ENCODE measurements at regions not wholly inside any gene's neighbourhood (a gene's known extent, or its start where the extent isn't known, plus 50 kb on each side); places are given as distances from the start of the nearest gene placed in this dataset.

GRCh38 chr11:127217452-127218274 lies 217.1 kb upstream of the KIRREL3 start:
- no peaks in the 10 kb centered on the region for H3K79me2 ChIP-seq (ENCODE audit: control insufficient read depth, insufficient read depth, low read length)
- H3K9ac ChIP-seq (replicated peaks; ENCODE audit: extremely low read depth, insufficient read depth, low read length) = no peak overlapping the region
- no peaks in the 10 kb centered on the region for H3K9me1 ChIP-seq (replicated peaks; ENCODE audit: control insufficient read depth, extremely low read depth, insufficient read depth, low read length)
- intact Hi-C loops (cut with micrococcal nuclease) = no loop called here
- ChIA-PET CTCF (no interaction called here), POLR2A (no interaction called here)
- TF ChIP-seq MYC (IDR thresholded peaks at IDR 0.05; ENCODE audit: low read depth, low read length) (no peak), JUN (IDR thresholded peaks at IDR 0.05; ENCODE audit: borderline replicate concordance, insufficient read depth, insufficient read length, low read depth) (no peak), POLR2A (IDR thresholded peaks at IDR 0.05; ENCODE audit: low read depth, low read length) (no peak), GATA2 (IDR thresholded peaks at IDR 0.05; ENCODE audit: insufficient read depth, insufficient read length, low read depth, low read length) (no peak), EZH2 (IDR thresholded peaks at IDR 0.05; ENCODE audit: borderline replicate concordance, low read depth, low read length, severe bottlenecking) (no peak)
- TF ChIP-seq, protein P1, sequence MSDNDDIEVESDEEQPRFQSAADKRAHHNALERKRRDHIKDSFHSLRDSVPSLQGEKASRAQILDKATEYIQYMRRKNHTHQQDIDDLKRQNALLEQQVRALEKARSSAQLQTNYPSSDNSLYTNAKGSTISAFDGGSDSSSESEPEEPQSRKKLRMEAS (IDR thresholded peaks at IDR 0.05; ENCODE audit: insufficient read depth, insufficient read length) = no peak
- no peak overlapping the region for H2AFZ ChIP-seq (ENCODE audit: low read depth, low read length)
- no peak for DNase-seq (ENCODE audit: low read depth, low spot score)
- no peaks in the 10 kb centered on the region for H3K4me1 ChIP-seq (ENCODE audit: control insufficient read depth, extremely low read depth, insufficient read depth, low read length)
- no peak for FAIRE-seq
- no peak overlapping the region for H3K4me3 ChIP-seq (replicated peaks in 1 of 3; ENCODE audit: insufficient read depth in 1 of 3, low read depth in 1 of 3, low read length in 3 of 3)
- H3K36me3 ChIP-seq (ENCODE audit: control insufficient read depth in 2 of 2, extremely low read depth in 1 of 2, insufficient read depth in 2 of 2, low read length in 2 of 2) = no peaks in the 10 kb centered on the region
- no peaks in the 10 kb centered on the region for H3K27me3 ChIP-seq (ENCODE audit: control insufficient read depth in 2 of 2, insufficient read depth in 2 of 2, low read length in 2 of 2)
- no peak overlapping the region for H3K27ac ChIP-seq (ENCODE audit: insufficient read depth, low read depth, low read length)
- H3K4me2 ChIP-seq (ENCODE audit: insufficient read depth, low read length) = no peak overlapping the region
- dilution Hi-C loops (cut with MboI; ENCODE audit: extremely low pct_ligation_motif_present, low sequenced_read_pairs) = no loop called here
- H3K9me3 ChIP-seq (replicated peaks; ENCODE audit: control insufficient read depth, insufficient read depth, low read length) = no peaks in the 10 kb centered on the region
- no peaks in the 10 kb centered on the region for H4K20me1 ChIP-seq (replicated peaks; ENCODE audit: control insufficient read depth, extremely low read depth, insufficient read depth, low read length)
- BruUV-seq (replicated peaks) = no TSS peak

DNA sequence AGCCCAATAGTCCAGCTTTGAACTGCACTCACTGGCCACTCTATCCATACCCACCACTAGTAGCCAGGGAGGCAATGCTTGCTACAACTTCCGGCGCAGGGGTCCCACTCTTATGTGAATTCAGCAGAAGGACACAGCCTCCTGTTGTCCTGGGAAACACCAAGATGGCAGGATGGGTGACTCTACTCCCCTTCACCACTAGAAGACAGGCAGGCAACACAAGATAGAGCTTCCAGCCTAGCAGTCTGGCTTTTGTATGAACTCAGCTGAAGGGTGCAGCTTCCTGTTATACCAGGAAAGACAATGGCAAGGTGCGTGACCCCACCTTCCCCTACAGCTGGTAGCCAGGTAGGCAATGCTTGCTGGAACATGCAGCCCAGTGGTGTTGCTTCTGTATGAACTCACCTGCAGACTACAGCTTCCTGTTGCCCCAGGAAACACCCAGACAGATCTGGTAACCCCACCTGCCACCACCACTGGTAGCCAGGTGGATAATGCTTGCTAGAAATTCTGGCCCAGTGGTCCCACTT lies 205.2 kb upstream of the KIRREL3 start:
- Histone ChIP-seq H3K4me2 (ENCODE audit: insufficient read depth, low read length) (no peak overlapping the region), H3K9me1 (replicated peaks; ENCODE audit: control insufficient read depth, extremely low read depth, insufficient read depth, low read length) (no peaks in the 10 kb centered on the region), H4K20me1 (replicated peaks; ENCODE audit: control insufficient read depth, extremely low read depth, insufficient read depth, low read length) (no peaks in the 10 kb centered on the region), H3K9me3 (replicated peaks; ENCODE audit: control insufficient read depth, insufficient read depth, low read length) (no peaks in the 10 kb centered on the region), H3K36me3 (ENCODE audit: control insufficient read depth in 2 of 2, extremely low read depth in 1 of 2, insufficient read depth in 2 of 2, low read length in 2 of 2) (no peaks in the 10 kb centered on the region), H3K27me3 (ENCODE audit: control insufficient read depth in 2 of 2, insufficient read depth in 2 of 2, low read length in 2 of 2) (no peaks in the 10 kb centered on the region), H3K79me2 (ENCODE audit: control insufficient read depth, insufficient read depth, low read length) (no peaks in the 10 kb centered on the region), H2AFZ (ENCODE audit: low read depth, low read length) (no peak overlapping the region), H3K9ac (replicated peaks; ENCODE audit: extremely low read depth, insufficient read depth, low read length) (no peak overlapping the region), H3K27ac (ENCODE audit: insufficient read depth, low read depth, low read length) (no peak overlapping the region), H3K4me3 (replicated peaks in 1 of 3; ENCODE audit: insufficient read depth in 1 of 3, low read depth in 1 of 3, low read length in 3 of 3) (no peak overlapping the region), H3K4me1 (ENCODE audit: control insufficient read depth, extremely low read depth, insufficient read depth, low read length) (no peaks in the 10 kb centered on the region)
- dilution Hi-C loops (cut with MboI; ENCODE audit: extremely low pct_ligation_motif_present, low sequenced_read_pairs) (no loop called here), intact Hi-C loops (cut with micrococcal nuclease) (no loop called here)
- POLR2A ChIA-PET = no interaction called here
- FAIRE-seq = no peak
- no peak for TF ChIP-seq JUN (IDR thresholded peaks at IDR 0.05; ENCODE audit: borderline replicate concordance, insufficient read depth, insufficient read length, low read depth)
- no peak for TF ChIP-seq POLR2AphosphoS5 (IDR thresholded peaks at IDR 0.05; ENCODE audit: insufficient read depth, low read depth, low read length)
- no peak for TF ChIP-seq POLR2A (IDR thresholded peaks at IDR 0.05; ENCODE audit: low read depth, low read length)
- TF ChIP-seq FOS (IDR thresholded peaks at IDR 0.05; ENCODE audit: borderline replicate concordance, insufficient read depth, low read length) = no peak
- TF ChIP-seq, protein P1 (IDR thresholded peaks at IDR 0.05; ENCODE audit: insufficient read depth, insufficient read length) = no peak
- TF ChIP-seq EZH2 (IDR thresholded peaks at IDR 0.05; ENCODE audit: borderline replicate concordance, low read depth, low read length, severe bottlenecking) = no peak
- TF ChIP-seq GATA2 (IDR thresholded peaks at IDR 0.05; ENCODE audit: insufficient read depth, insufficient read length, low read depth, low read length) = no peak
- TF ChIP-seq MYC (IDR thresholded peaks at IDR 0.05; ENCODE audit: low read depth, low read length) = no peak
- TF ChIP-seq CTCF (IDR thresholded peaks at IDR 0.05; ENCODE audit: extremely low read depth in 1 of 2, insufficient read depth in 1 of 2, low read depth in 1 of 2, low read length in 2 of 2) = no peak
- DNase-seq (ENCODE audit: low read depth, low spot score) = no peak
- CTCF ChIA-PET = no interaction called here
- BruUV-seq (replicated peaks) = no TSS peak

Measured in endothelial cell of umbilical vein (primary cell).